Lung (tissue), 11 donors: ENCODE measurements at regions not wholly inside any gene's neighbourhood (a gene's known extent, or its start where the extent isn't known, plus 50 kb on each side); places are given as distances from the start of the nearest gene placed in this dataset.

Experiments used
- ATAC-seq: fragments of 200-7000 bp; cut with Tn5 transposase; one replicate; pipeline ENCODE4 v1.9.1; 2020; ENCODE audit warnings: moderate number of reproducible peaks; ENCODE audit not compliant: insufficient read depth, low FRiP score
- DNase-seq, 3 donors: peaks; one replicate each; pipeline ENCODE4 v3.0.0-alpha.2; 2013 to 2017
- H3K27ac ChIP-seq, 2 donors: one replicate each; pipeline ENCODE4 v1.5.1; 2013; ENCODE audit warnings: mild to moderate bottlenecking in 2 of 2, moderate library complexity in 2 of 2, control low read depth in 1 of 2, inconsistent platforms in 1 of 2, low read depth in 1 of 2, low read length in 1 of 2
- H3K27me3 ChIP-seq, 3 donors: one replicate each; pipeline ENCODE4 v1.5.1; 2013; ENCODE audit warnings: low read length in 2 of 3; ENCODE audit not compliant: control insufficient read depth in 3 of 3, insufficient read depth in 3 of 3
- H3K36me3 ChIP-seq, 4 donors: one replicate each; pipeline ENCODE4 v1.5.1; 2013; ENCODE audit warnings: low read length in 4 of 4, mild to moderate bottlenecking in 1 of 4, moderate library complexity in 1 of 4; ENCODE audit not compliant: control insufficient read depth in 4 of 4, insufficient read depth in 4 of 4
- H3K4me1 ChIP-seq, 5 donors: one replicate each; pipeline ENCODE4 v1.5.1; 2013; ENCODE audit warnings: low read length in 5 of 5, mild to moderate bottlenecking in 2 of 5, moderate library complexity in 1 of 5; ENCODE audit not compliant: control insufficient read depth in 5 of 5, insufficient read depth in 5 of 5
- H3K4me3 ChIP-seq: one replicate; pipeline ENCODE4 v1.5.1; 2013; ENCODE audit warnings: mild to moderate bottlenecking, control low read depth, moderate library complexity
- H3K9ac ChIP-seq, 2 donors: one replicate each; pipeline ENCODE4 v1.5.1; 2013; ENCODE audit warnings: low read length in 2 of 2, control low read depth in 1 of 2; ENCODE audit not compliant: insufficient read depth in 1 of 2
- H3K9me3 ChIP-seq, 4 donors: one replicate each; pipeline ENCODE4 v1.5.1; 2013; ENCODE audit warnings: low read length in 3 of 4, mild to moderate bottlenecking in 1 of 4, moderate library complexity in 1 of 4; ENCODE audit not compliant: control insufficient read depth in 4 of 4, insufficient read depth in 3 of 4
- WGBS, 2 donors: extraction: QIAGEN DNeasy Blood & Tissue Kit; methylation state at CpG; one replicate each; pipeline ENCODE4 v1.1.7; 2013; 5-methylcytosine and 5-hydroxymethylcytosine counted together
- TF ChIP-seq, protein P1 (sequence below): IDR thresholded peaks from 2 replicates; pipeline ENCODE4 v1.5.1; 2012; ENCODE audit warnings: mild to moderate bottlenecking; ENCODE audit errors: control extremely low read depth, extremely low read depth
- donor health status: control.
- donor health status: control.
- donor health status: Bipolar disorder and iron deficiency.
- donor health status: healthy.
- donor health status: DM: yes; HTN: yes; CAD: no.

DNA sequence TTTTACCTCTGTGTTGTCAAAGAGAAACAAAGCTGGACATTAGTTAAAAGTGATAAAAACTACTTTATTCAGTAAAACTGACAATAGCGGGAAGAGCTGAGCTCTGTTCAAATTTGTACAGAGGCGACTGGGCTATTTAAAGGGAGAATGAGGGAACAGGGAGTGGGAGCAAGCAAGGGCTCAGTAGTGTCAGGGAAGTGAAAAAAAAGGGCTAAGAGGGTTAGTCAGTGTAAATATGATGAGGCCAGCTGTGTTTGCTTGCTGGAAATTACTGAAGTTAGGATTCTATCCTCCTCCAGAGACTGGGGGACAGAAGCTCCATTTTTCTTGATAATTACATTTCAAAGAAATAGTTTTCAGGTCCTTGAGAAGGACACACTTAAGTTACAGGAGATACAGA is 232.5 kb downstream of the SH2D4B start:
- H3K36me3 ChIP-seq: no peaks in the 10 kb centered on the region
- WGBS, 2 donors: 79 to 89% methylated on average over 2 of the region's 2 CpGs
- DNase-seq (no peak), ATAC-seq (no peak)
- no peak overlapping the region for H3K9ac ChIP-seq
- H3K4me1 ChIP-seq: no peaks in the 10 kb centered on the region
- no peaks in the 10 kb centered on the region for H3K27me3 ChIP-seq
- TF ChIP-seq, protein P1, sequence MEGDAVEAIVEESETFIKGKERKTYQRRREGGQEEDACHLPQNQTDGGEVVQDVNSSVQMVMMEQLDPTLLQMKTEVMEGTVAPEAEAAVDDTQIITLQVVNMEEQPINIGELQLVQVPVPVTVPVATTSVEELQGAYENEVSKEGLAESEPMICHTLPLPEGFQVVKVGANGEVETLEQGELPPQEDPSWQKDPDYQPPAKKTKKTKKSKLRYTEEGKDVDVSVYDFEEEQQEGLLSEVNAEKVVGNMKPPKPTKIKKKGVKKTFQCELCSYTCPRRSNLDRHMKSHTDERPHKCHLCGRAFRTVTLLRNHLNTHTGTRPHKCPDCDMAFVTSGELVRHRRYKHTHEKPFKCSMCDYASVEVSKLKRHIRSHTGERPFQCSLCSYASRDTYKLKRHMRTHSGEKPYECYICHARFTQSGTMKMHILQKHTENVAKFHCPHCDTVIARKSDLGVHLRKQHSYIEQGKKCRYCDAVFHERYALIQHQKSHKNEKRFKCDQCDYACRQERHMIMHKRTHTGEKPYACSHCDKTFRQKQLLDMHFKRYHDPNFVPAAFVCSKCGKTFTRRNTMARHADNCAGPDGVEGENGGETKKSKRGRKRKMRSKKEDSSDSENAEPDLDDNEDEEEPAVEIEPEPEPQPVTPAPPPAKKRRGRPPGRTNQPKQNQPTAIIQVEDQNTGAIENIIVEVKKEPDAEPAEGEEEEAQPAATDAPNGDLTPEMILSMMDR: no peak
- no peak overlapping the region for H3K27ac ChIP-seq
- no peaks in the 10 kb centered on the region for H3K9me3 ChIP-seq
- H3K4me3 ChIP-seq: no peak overlapping the region

DNA sequence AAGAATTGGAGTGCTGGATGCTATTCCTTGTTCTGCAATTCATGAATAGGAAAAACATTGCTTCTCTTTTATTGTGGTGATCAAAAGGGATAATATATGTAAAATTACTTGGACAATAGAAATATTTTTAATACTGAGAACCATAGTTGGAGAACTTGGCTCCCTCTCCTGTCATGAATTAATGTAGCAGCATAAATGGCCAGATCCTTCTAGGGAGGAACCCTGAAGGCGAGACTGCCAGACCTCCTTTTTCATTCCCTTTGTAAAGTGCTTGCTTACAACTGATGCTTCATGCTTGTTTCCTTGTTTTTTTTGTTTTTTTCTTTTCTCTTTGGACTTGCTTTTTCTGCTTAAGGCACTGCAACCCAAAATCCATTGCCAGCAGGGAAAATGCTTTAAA is 233.6 kb downstream of the SH2D4B start:
- Histone ChIP-seq H3K36me3 (no peaks in the 10 kb centered on the region), H3K9ac (no peak overlapping the region), H3K4me3 (no peak overlapping the region), H3K27me3 (no peaks in the 10 kb centered on the region), H3K9me3 (no peaks in the 10 kb centered on the region), H3K27ac (no peak overlapping the region), H3K4me1 (no peaks in the 10 kb centered on the region)
- DNase-seq: no peak
- ATAC-seq: no peak
- WGBS, 2 donors: 80 to 90% methylated on average over 1 of the region's 1 CpG
- TF ChIP-seq, protein P1: no peak

DNA sequence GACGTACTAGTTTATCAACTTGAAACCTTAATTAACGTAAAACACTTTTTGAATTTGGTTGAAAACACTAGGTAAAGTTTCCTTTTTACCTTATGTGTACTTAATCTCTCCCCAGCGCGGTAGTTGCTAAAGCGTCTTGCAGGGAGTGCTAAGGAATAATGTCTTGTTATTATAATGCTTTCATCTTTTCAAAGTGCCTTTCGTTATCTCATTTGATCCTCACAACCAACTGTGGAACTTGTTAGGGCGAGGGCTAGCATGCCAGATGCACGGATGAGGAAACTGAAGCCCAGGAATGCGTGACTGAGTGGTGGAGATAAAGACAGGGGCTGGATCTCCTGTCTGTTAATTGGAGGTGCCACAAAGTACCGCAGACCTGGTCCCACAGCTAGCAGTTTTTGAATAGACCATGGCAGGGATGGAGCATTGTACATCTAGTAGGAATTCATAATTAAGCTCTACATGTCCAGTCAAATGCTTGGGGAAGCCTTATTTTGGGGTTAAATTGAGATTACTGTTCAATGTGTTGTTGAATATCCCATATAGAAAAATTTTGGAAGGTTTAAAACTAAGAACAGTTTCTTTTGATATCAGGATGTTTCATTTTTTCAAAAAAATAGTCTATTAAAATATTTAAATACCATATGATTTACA is 234.3 kb downstream of the SH2D4B start:
- H3K36me3 ChIP-seq: no peaks in the 10 kb centered on the region
- H3K27ac ChIP-seq: no peak overlapping the region
- no peaks in the 10 kb centered on the region for H3K4me1 ChIP-seq
- no peak overlapping the region for H3K9ac ChIP-seq
- 71 to 87% methylated on average over 10 of the region's 10 CpGs for WGBS, 2 donors
- TF ChIP-seq, protein P1: no peak
- no peaks in the 10 kb centered on the region for H3K27me3 ChIP-seq
- no peak for ATAC-seq
- H3K4me3 ChIP-seq: no peak overlapping the region
- no peak for DNase-seq
- H3K9me3 ChIP-seq: no peaks in the 10 kb centered on the region

DNA sequence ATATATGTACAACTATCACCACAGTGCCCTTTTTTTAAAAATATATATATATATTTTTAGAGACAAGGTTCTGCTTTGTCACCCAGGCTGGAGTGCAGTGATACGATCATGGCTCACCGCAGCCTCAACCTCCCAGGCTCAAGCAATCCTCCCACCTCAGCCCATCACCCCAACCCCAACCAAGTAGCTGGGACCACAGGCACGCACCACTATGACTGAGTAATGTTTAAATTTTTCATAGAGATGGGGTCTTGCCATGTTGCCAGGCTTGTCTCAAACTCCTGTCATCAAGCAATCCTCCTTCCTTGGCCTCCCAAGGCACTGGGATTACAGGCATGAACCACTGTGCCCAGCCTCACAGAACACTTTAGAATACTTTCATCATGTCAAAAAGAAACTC is 234.9 kb downstream of the SH2D4B start:
- H3K9me3 ChIP-seq: no peaks in the 10 kb centered on the region
- DNase-seq (no peak), ATAC-seq (no peak)
- H3K27me3 ChIP-seq: no peaks in the 10 kb centered on the region
- no peaks in the 10 kb centered on the region for H3K36me3 ChIP-seq
- TF ChIP-seq, protein P1: no peak
- H3K9ac ChIP-seq: no peak overlapping the region
- H3K4me3 ChIP-seq: no peak overlapping the region
- H3K27ac ChIP-seq: no peak overlapping the region
- no peaks in the 10 kb centered on the region for H3K4me1 ChIP-seq
- WGBS, 2 donors: 74 to 96% methylated on average over 3 of the region's 3 CpGs
